ENCODE measurements at regions not wholly inside any gene's neighbourhood (a gene's known extent, or its start where the extent isn't known, plus 50 kb on each side); places are given as distances from the start of the nearest gene placed in this dataset.
A peak's percentile ranks its signal among the peaks of the same experiment; 100 is the strongest.

- Mint-ChIP-seq H3K36me3 (ENCODE audit: low read depth) (no peaks in the 10 kb centered on the region), H3K4me1 (peaks cover 13% of the 10 kb centered on the region), H3K27me3 (no peaks in the 10 kb centered on the region), H3K4me3 (no peak overlapping the region), H3K9me3 (no peaks in the 10 kb centered on the region), H3K27ac (no peak overlapping the region)
- no peak for DNase-seq
- intact Hi-C loops (cut with micrococcal nuclease): loop anchor here (10.0 kb wide), 1 partner anchor 813 kb away; the partner anchor contains the start of gene TTF2
Observed at GRCh38 chr1:116252271-116252670, 120.8 kb upstream of the ATP1A1 start.

- H3K36me3 Mint-ChIP-seq (ENCODE audit: low read depth): no peaks in the 10 kb centered on the region
- H3K27ac Mint-ChIP-seq: no peak overlapping the region
- no peaks in the 10 kb centered on the region for H3K27me3 Mint-ChIP-seq
- H3K4me1 Mint-ChIP-seq: peaks cover 18% of the 10 kb centered on the region
- H3K9me3 Mint-ChIP-seq: no peaks in the 10 kb centered on the region
- no peak overlapping the region for H3K4me3 Mint-ChIP-seq
- no peak for DNase-seq
- intact Hi-C loops (cut with micrococcal nuclease): loop anchor here (10.0 kb wide), 1 partner anchor 812 kb away; the partner anchor contains the start of gene TTF2
Observed at GRCh38 chr1:116252785-116253184, 120.3 kb upstream of the ATP1A1 start.

- DNase-seq: no peak
- no peaks in the 10 kb centered on the region for H3K27me3 Mint-ChIP-seq
- peaks cover 2% of the 10 kb centered on the region for H3K9me3 Mint-ChIP-seq
- peaks cover 21% of the 10 kb centered on the region for H3K4me1 Mint-ChIP-seq
- intact Hi-C loops (cut with micrococcal nuclease): loop anchor here (10.0 kb wide), 1 partner anchor 811 kb away; the partner anchor contains the start of gene TTF2
- H3K36me3 Mint-ChIP-seq (ENCODE audit: low read depth): no peaks in the 10 kb centered on the region
- no peak overlapping the region for H3K4me3 Mint-ChIP-seq
- no peak overlapping the region for H3K27ac Mint-ChIP-seq
Observed at GRCh38 chr1:116253566-116254382, 119.3 kb upstream of the ATP1A1 start.

GRCh38 chr1:116254776-116255175 is 118.3 kb upstream of the ATP1A1 start:
- no peak for DNase-seq
- Mint-ChIP-seq H3K36me3 (ENCODE audit: low read depth) (no peaks in the 10 kb centered on the region), H3K27ac (no peak overlapping the region), H3K27me3 (no peaks in the 10 kb centered on the region), H3K4me3 (no peak overlapping the region), H3K4me1 (peaks cover 21% of the 10 kb centered on the region), H3K9me3 (peaks cover 4% of the 10 kb centered on the region)
- intact Hi-C loops (cut with micrococcal nuclease): loop anchor here (5.0 to 10.0 kb wide), 2 partner anchors 123 to 810 kb away; partner anchors contain the start of gene TTF2

- no peaks in the 10 kb centered on the region for H3K36me3 Mint-ChIP-seq (ENCODE audit: low read depth)
- no peak for DNase-seq
- intact Hi-C loops (cut with micrococcal nuclease): loop anchor here (5.0 to 10.0 kb wide), 2 partner anchors 122 to 809 kb away; partner anchors contain the start of gene TTF2
- H3K27me3 Mint-ChIP-seq: no peaks in the 10 kb centered on the region
- peaks cover 23% of the 10 kb centered on the region for H3K4me1 Mint-ChIP-seq
- H3K9me3 Mint-ChIP-seq: peaks cover 4% of the 10 kb centered on the region
- H3K27ac Mint-ChIP-seq: no peak overlapping the region
- no peak overlapping the region for H3K4me3 Mint-ChIP-seq
Observed at GRCh38 chr1:116255486-116256285, 117.4 kb upstream of the ATP1A1 start.

- Mint-ChIP-seq H3K27me3 (no peaks in the 10 kb centered on the region), H3K9me3 (peaks cover 4% of the 10 kb centered on the region), H3K4me3 (no peak overlapping the region), H3K4me1 (peaks cover 23% of the 10 kb centered on the region), H3K36me3 (ENCODE audit: low read depth) (no peaks in the 10 kb centered on the region), H3K27ac (no peak overlapping the region)
- intact Hi-C loops (cut with micrococcal nuclease): loop anchor here (5.0 to 10.0 kb wide), 2 partner anchors 121 to 809 kb away; partner anchors contain the start of gene TTF2
- DNase-seq: no peak
Observed at GRCh38 chr1:116256286-116256649, 116.8 kb upstream of the ATP1A1 start.

GRCh38 chr1:116256875-116257274 is 116.2 kb upstream of the ATP1A1 start:
- Mint-ChIP-seq H3K36me3 (ENCODE audit: low read depth) (no peaks in the 10 kb centered on the region), H3K4me3 (no peak overlapping the region), H3K27ac (no peak overlapping the region), H3K9me3 (peaks cover 4% of the 10 kb centered on the region), H3K4me1 (peaks cover 23% of the 10 kb centered on the region), H3K27me3 (no peaks in the 10 kb centered on the region)
- DNase-seq: no peak
- intact Hi-C loops (cut with micrococcal nuclease): loop anchor here (5.0 to 10.0 kb wide), 2 partner anchors 120 to 808 kb away; partner anchors contain the start of gene TTF2

GRCh38 chr1:116257341-116257767 is 115.7 kb upstream of the ATP1A1 start:
- H3K4me3 Mint-ChIP-seq: no peak overlapping the region
- peaks cover 4% of the 10 kb centered on the region for H3K9me3 Mint-ChIP-seq
- H3K27ac Mint-ChIP-seq: peak overlapping the region; percentile 39
- peak; percentile 63 for DNase-seq
- H3K27me3 Mint-ChIP-seq: no peaks in the 10 kb centered on the region
- peaks cover 23% of the 10 kb centered on the region for H3K4me1 Mint-ChIP-seq
- intact Hi-C loops (cut with micrococcal nuclease): loop anchor here (5.0 to 10.0 kb wide), 2 partner anchors 120 to 807 kb away; partner anchors contain the start of gene TTF2
- no peaks in the 10 kb centered on the region for H3K36me3 Mint-ChIP-seq (ENCODE audit: low read depth)

- Mint-ChIP-seq H3K4me3 (no peak overlapping the region), H3K9me3 (peaks cover 4% of the 10 kb centered on the region), H3K36me3 (ENCODE audit: low read depth) (no peaks in the 10 kb centered on the region), H3K27me3 (no peaks in the 10 kb centered on the region), H3K27ac (peak overlapping the region; percentile 39), H3K4me1 (peaks cover 23% of the 10 kb centered on the region)
- DNase-seq: no peak
- intact Hi-C loops (cut with micrococcal nuclease): loop anchor here (5.0 to 10.0 kb wide), 2 partner anchors 119 to 807 kb away; partner anchors contain the start of gene TTF2
Observed at GRCh38 chr1:116257836-116258235, 115.2 kb upstream of the ATP1A1 start.

- no peak overlapping the region for H3K4me3 Mint-ChIP-seq
- no peaks in the 10 kb centered on the region for H3K36me3 Mint-ChIP-seq (ENCODE audit: low read depth)
- peaks cover 23% of the 10 kb centered on the region for H3K4me1 Mint-ChIP-seq
- intact Hi-C loops (cut with micrococcal nuclease): loop anchor here (5.0 to 10.0 kb wide), 2 partner anchors 118 to 806 kb away; partner anchors contain the start of gene TTF2
- peaks cover 4% of the 10 kb centered on the region for H3K9me3 Mint-ChIP-seq
- no peak for DNase-seq
- no peaks in the 10 kb centered on the region for H3K27me3 Mint-ChIP-seq
- H3K27ac Mint-ChIP-seq: no peak overlapping the region
Observed at GRCh38 chr1:116258668-116259419, 114.2 kb upstream of the ATP1A1 start.

- H3K4me3 Mint-ChIP-seq: no peak overlapping the region
- H3K36me3 Mint-ChIP-seq (ENCODE audit: low read depth): no peaks in the 10 kb centered on the region
- no peak for DNase-seq
- H3K4me1 Mint-ChIP-seq: peaks cover 22% of the 10 kb centered on the region
- H3K9me3 Mint-ChIP-seq: peaks cover 4% of the 10 kb centered on the region
- intact Hi-C loops (cut with micrococcal nuclease): loop anchor here (5.0 to 10.0 kb wide), 2 partner anchors 118 to 805 kb away; partner anchors contain the start of gene TTF2
- no peak overlapping the region for H3K27ac Mint-ChIP-seq
- H3K27me3 Mint-ChIP-seq: no peaks in the 10 kb centered on the region
Observed at GRCh38 chr1:116259663-116260062, 113.4 kb upstream of the ATP1A1 start.

GRCh38 chr1:116260115-116260514 is 112.9 kb upstream of the ATP1A1 start:
- Mint-ChIP-seq H3K27me3 (no peaks in the 10 kb centered on the region), H3K4me1 (peaks cover 18% of the 10 kb centered on the region), H3K36me3 (ENCODE audit: low read depth) (no peaks in the 10 kb centered on the region), H3K4me3 (no peak overlapping the region), H3K27ac (no peak overlapping the region), H3K9me3 (peaks cover 4% of the 10 kb centered on the region)
- no peak for DNase-seq
- intact Hi-C loops (cut with micrococcal nuclease): no loop called here

GRCh38 chr1:116260621-116261020 is 112.4 kb upstream of the ATP1A1 start:
- intact Hi-C loops (cut with micrococcal nuclease): no loop called here
- no peak overlapping the region for H3K27ac Mint-ChIP-seq

More at GRCh38 chr1:116260621-116261020, 112.4 kb upstream of the ATP1A1 start:
- Mint-ChIP-seq H3K4me3 (no peak overlapping the region), H3K9me3 (peaks cover 4% of the 10 kb centered on the region), H3K27me3 (no peaks in the 10 kb centered on the region), H3K36me3 (ENCODE audit: low read depth) (no peaks in the 10 kb centered on the region), H3K4me1 (peaks cover 14% of the 10 kb centered on the region)
- DNase-seq: no peak

Data from activated CD4-positive, alpha-beta T cell treated with anti-CD3 and anti-CD28 coated beads, Interleukin-2, amount 10 ng/mL, durations not matched to agents 24 days and 14 days (primary cell).